AG10803 (cell line): ENCODE measurements at regions not wholly inside any gene's neighbourhood (a gene's known extent, or its start where the extent isn't known, plus 50 kb on each side); places are given as distances from the start of the nearest gene placed in this dataset.

Experiments used
- DNase-seq: peaks from one replicate; pipeline ENCODE4 v3.0.0; 2010; ENCODE audit warnings: low read depth
- H3K4me3 ChIP-seq: 2 replicates; pipeline ENCODE4 v1.5.1; 2011; ENCODE audit warnings: mild to moderate bottlenecking, low read length, control low read depth
- TF ChIP-seq, protein P1 (sequence below): conservative IDR thresholded peaks from 2 replicates; pipeline ENCODE4 v1.5.1; 2011; ENCODE audit warnings: mild to moderate bottlenecking, low read length, control low read depth, inconsistent platforms

- no peak for DNase-seq
- no peak overlapping the region for H3K4me3 ChIP-seq
- TF ChIP-seq, protein P1, sequence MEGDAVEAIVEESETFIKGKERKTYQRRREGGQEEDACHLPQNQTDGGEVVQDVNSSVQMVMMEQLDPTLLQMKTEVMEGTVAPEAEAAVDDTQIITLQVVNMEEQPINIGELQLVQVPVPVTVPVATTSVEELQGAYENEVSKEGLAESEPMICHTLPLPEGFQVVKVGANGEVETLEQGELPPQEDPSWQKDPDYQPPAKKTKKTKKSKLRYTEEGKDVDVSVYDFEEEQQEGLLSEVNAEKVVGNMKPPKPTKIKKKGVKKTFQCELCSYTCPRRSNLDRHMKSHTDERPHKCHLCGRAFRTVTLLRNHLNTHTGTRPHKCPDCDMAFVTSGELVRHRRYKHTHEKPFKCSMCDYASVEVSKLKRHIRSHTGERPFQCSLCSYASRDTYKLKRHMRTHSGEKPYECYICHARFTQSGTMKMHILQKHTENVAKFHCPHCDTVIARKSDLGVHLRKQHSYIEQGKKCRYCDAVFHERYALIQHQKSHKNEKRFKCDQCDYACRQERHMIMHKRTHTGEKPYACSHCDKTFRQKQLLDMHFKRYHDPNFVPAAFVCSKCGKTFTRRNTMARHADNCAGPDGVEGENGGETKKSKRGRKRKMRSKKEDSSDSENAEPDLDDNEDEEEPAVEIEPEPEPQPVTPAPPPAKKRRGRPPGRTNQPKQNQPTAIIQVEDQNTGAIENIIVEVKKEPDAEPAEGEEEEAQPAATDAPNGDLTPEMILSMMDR = no peak
Measured at GRCh38 chr20:43836790-43837189, 77.9 kb upstream of the TOX2 start.

DNA sequence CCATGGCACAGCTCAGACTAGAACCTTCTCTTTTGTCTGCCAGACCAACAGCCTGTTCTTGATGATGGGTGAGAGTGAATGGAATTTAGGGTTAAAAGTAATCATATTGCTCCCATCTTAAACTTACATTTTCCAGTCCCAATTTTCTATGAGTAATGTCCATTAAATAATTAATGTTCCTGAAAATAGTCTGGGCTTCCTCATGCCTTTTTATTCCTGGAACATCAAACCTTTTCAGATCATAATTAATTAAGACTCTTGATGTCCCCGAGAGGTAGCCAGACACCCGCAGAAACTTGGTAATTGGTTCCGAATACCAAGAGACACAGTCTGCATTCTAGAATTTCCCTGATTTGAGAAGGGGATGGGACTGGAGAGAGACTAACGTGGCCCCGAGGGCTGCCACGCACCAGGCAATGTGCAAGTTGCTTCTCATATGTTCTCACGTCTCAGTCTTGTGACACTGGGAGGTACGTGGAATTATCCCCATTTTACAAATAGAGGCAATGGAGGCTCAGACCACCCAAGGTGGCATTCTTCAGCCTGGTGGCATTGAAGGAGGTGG is 78.6 kb upstream of the TOX2 start:
- H3K4me3 ChIP-seq = no peak overlapping the region
- DNase-seq = no peak
- TF ChIP-seq, protein P1 = no peak

DNA sequence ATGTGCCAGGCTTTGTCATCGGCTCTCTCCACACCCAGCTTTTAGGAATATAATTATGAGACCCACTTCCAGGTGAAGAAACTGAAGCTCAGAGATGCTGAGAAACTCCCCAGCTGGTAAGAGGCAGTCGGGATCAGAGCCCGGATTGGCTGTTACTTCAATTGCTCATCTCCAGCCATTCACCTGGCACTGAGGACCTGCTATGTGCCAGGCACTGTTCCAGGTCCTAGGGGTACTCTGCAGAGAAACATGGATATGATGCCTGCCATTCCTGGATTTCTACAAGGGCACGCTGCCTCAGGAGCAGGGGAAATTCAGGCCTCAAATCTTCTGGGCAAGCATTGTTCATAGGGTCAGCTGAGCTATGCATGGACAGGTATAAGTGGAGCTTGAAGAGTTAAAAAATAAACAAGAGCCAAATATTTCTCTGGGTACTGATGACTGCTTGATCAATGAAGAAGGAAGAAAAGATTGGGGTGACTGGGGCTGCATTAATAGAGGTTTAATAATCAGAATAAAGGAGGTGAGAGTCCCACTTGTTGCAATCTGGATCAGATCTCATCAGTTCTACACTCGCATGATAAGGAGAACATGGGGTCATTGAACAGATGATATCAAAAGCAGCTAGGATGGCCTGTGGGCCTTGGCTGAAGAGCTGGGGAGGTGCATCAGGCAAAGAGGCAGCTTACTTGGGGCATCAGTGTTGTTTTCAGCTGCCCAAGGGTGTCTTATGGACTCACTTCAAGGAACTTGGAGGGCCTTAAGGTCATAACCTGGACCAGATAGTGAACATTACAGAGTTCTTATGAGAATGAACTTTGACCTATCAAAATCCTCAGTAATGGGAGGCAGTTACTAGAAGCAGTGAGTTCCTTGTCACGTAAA is 80.9 kb upstream of the TOX2 start:
- no peak for DNase-seq
- TF ChIP-seq, protein P1 = no peak
- no peak overlapping the region for H3K4me3 ChIP-seq

- TF ChIP-seq, protein P1 = no peak
- H3K4me3 ChIP-seq = no peak overlapping the region
- DNase-seq = no peak
Measured at GRCh38 chr20:43832961-43833360, 81.7 kb upstream of the TOX2 start.

DNA sequence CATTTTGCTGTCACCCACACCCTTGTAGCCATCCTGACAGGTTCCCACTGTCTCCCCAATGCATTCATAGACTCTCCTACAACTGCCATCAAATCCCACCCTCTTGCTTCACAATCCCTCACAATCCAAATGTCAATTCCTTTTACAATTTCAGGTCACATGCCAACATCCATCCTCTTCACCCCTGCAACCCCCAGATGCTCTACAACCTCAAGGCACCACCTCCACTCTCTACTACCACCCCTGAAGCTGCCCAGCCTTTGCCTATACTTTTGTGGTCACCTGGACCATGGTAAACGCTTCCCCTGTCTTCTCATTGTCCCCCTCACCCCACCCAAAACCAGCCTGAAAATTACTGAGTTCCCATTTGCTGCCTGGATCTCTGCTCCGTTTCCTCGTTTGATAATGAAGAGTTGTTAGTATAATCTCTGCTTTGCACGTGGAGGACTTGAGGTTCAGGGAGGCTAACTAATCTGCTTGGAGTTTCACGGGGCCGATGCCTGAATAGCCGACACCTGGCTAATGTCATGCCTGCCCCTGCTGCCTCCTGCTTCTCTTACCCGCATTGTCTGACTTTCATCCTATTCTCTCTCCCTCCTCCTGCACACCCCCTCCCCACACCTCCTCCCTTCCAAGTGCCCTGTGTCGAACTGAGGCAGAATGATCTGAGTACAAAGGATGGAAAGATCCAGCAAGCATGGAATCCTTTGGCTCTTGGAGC is 82.4 kb upstream of the TOX2 start:
- TF ChIP-seq, protein P1 = no peak
- no peak overlapping the region for H3K4me3 ChIP-seq
- no peak for DNase-seq

- TF ChIP-seq, protein P1 = no peak
Measured at GRCh38 chr20:43831481-43832065, 83.1 kb upstream of the TOX2 start.

More at GRCh38 chr20:43831481-43832065, 83.1 kb upstream of the TOX2 start:
- no peak overlapping the region for H3K4me3 ChIP-seq
- DNase-seq = no peak
